ENCODE measurements at regions not wholly inside any gene's neighbourhood (a gene's known extent, or its start where the extent isn't known, plus 50 kb on each side); places are given as distances from the start of the nearest gene placed in this dataset.

GRCh38 chr6:51257938-51258337 is 439.3 kb downstream of the TFAP2B start:
- no peak for TF ChIP-seq CTCF (IDR thresholded peaks at IDR 0.05)
- TF ChIP-seq EP300 (IDR thresholded peaks at IDR 0.05), result no peak

Data from suprapubic skin (tissue), 3 donors.